ENCODE measurements at regions not wholly inside any gene's neighbourhood (a gene's known extent, or its start where the extent isn't known, plus 50 kb on each side); places are given as distances from the start of the nearest gene placed in this dataset.

DNA sequence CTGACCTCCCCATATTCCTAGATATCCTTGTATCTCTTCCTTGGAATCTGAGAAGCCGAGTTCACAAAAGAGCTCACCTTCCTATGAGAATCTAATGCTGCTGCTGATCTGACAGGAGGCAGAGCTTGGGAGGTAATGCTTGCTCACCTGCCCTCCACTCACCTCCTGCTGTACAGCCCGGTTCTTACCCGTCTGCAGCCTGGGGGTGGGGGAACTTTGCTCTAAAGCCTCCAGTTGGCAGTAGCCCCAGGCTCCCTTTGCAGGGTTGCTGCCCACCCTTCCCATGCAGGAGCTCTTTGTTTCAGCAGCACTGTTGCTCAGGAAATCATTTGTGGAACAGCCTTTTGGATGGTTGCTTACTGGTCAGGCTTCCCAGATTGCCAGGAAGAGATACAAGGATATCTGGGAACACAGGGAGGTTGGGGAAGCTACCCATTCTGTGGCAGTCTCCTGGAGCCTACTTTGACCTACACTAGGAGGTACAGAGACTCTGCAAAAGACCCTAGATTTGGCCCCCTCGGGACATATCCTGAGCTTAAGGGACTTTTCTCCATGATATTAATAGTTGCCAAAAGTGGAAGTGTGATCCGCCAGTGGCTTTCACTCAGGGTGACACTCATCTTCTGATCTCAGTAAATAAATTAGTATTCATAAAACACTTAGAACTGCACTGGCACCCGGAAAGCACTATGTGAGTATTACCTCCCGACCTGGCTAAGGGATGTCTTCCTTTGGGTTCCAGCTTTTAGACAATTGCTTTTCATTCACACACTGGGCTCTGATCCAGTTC lies 363.7 kb upstream of the PODXL start:
- Histone ChIP-seq H3K4me3 (no peak overlapping the region), H3K27ac (no peak overlapping the region)
- TF ChIP-seq, protein P1, sequence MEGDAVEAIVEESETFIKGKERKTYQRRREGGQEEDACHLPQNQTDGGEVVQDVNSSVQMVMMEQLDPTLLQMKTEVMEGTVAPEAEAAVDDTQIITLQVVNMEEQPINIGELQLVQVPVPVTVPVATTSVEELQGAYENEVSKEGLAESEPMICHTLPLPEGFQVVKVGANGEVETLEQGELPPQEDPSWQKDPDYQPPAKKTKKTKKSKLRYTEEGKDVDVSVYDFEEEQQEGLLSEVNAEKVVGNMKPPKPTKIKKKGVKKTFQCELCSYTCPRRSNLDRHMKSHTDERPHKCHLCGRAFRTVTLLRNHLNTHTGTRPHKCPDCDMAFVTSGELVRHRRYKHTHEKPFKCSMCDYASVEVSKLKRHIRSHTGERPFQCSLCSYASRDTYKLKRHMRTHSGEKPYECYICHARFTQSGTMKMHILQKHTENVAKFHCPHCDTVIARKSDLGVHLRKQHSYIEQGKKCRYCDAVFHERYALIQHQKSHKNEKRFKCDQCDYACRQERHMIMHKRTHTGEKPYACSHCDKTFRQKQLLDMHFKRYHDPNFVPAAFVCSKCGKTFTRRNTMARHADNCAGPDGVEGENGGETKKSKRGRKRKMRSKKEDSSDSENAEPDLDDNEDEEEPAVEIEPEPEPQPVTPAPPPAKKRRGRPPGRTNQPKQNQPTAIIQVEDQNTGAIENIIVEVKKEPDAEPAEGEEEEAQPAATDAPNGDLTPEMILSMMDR (IDR thresholded peaks at IDR 0.05): no peak
- DNase-seq (ENCODE audit: low spot score): no peak

DNA sequence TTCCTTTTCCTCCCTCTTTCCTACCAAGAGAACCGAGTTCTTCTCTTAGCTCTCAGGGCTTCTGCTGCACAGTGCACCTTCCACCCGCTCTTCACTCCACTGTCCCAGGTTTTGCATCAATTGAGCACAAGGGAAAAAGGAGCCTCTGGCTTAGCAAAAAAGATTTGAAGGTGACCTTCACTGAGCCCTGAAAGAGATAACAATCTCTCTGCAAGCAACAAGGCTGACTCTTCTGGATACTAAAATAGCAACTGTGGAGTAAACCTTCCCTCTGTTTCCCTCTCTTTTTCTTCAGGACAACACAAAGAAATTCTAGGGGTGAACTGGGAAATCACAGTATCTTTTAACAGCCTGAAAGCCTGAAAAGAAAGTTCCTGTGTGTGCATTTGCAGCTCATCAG lies 354.7 kb upstream of the PODXL start:
- DNase-seq (ENCODE audit: low spot score): no peak
- no peak overlapping the region for H3K27ac ChIP-seq
- TF ChIP-seq, protein P1 (IDR thresholded peaks at IDR 0.05): no peak
- no peak overlapping the region for H3K4me3 ChIP-seq

DNA sequence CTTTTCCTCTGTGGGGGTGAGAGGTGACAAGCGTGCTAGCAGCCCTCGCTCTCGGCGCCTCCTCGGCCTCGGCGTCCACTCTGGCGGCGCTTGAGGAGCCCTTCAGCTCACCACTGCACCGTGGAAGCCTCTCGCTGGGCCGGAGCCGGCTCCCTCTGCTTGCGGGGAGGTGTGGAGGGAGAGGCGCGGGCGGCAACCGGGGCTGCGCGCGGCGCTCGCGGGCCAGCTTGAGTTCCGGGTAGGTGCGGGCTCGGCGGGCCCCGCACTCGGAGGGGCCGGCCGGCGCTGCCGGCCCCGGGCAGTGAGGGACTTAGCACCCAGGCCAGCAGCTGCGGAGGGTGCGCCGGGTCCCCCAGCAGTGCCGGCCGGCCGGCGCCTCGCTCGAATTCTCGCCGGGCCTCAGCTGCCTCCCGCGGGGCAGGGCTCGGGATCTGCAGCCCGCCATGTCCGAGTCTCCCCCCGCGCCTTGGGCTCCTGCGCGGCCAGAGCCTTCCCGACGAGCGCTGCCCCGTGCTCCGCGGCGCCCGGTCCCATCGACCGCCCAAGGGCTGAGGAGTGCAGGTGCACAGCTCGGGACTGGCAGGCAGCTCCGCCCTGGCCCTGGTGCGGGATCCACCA lies 352.8 kb upstream of the PODXL start:
- peak overlapping the region; percentile 64 for H3K4me3 ChIP-seq
- DNase-seq (ENCODE audit: low spot score): no peak
- TF ChIP-seq, protein P1 (IDR thresholded peaks at IDR 0.05): no peak
- H3K27ac ChIP-seq: no peak overlapping the region

DNA sequence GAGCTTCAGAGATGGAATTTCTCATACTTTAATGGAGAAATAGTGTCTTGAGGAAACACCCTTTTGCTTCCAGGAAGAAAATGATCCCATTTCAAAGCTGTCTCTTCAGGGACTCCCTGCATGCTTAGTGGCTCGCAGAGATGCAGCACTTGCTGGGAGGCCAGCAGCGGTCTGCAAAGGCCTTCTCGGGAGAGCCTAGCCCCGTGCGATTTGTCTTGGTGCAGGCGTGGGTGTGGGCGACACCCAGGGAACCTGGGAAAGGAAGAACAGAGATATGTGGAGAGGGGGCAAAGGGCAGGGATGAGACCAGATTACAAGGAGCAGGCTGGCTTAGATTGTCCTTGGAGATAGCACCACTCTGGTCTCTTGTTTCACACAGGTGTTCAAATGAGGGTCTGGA lies 352.3 kb upstream of the PODXL start:
- Histone ChIP-seq H3K4me3 (peak overlapping the region; percentile 64), H3K27ac (no peak overlapping the region)
- TF ChIP-seq, protein P1 (IDR thresholded peaks at IDR 0.05): no peak
- no peak for DNase-seq (ENCODE audit: low spot score)

DNA sequence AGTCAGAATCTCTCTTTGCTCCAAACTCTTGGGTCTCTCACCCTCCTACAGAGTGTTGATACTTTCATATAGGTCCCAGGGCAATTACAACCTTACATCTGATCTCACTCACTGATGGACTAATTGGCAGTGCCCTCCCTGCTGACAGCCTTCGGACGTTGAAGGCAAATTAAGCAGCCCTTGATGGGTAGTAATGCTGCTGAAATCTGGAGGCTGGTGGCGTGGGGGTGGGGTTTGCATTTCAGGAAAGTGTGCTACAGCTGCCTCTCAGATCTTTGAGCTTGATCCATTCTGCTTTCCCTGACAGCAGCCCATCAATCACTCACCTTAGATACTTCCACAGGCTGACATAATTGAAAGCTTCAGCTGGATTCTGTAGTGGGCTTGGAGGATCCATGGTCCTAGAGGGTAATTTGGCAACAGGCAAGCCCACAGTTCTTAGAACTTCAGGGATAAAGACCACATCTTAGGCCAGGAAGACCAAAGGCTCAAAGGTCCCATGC lies 349.1 kb upstream of the PODXL start:
- TF ChIP-seq, protein P1 (IDR thresholded peaks at IDR 0.05): no peak
- no peak for DNase-seq (ENCODE audit: low spot score)
- H3K4me3 ChIP-seq: no peak overlapping the region
- H3K27ac ChIP-seq: no peak overlapping the region

DNA sequence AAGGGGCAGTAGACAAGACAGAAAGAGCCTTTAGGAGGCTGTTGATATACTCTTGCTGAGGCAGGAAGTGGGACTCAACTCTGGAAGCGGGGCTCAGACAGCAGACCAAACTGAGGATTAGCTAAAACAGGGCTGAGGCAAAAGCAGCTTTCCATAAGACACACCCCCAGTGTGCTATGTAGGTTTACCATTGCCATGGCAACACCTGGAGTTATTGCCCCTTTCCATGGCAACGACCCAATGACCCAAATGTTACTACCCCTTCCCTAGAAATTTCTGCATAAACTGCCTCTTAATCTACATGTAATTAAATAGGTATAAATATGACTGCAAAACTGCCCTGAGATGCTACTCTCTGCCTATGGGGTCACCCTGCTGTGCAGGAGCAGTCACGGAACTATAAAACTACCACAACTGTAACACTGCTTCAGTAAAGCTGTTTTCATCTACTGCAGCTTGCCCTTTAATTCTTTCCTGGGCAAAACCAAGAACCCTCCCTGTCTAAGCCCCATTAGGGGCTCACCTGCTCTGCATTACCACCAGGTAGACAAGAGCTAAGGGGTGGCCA lies 348.4 kb upstream of the PODXL start:
- no peak for DNase-seq (ENCODE audit: low spot score)
- no peak overlapping the region for H3K4me3 ChIP-seq
- TF ChIP-seq, protein P1 (IDR thresholded peaks at IDR 0.05): no peak
- no peak overlapping the region for H3K27ac ChIP-seq

All from coronary artery (tissue), 2 donors.